Daoy (cell line): ENCODE measurements at regions not wholly inside any gene's neighbourhood (a gene's known extent, or its start where the extent isn't known, plus 50 kb on each side); places are given as distances from the start of the nearest gene placed in this dataset.
A peak's percentile ranks its signal among the peaks of the same experiment; 100 is the strongest.

Experiments
- DNase-seq: peaks from one replicate; pipeline ENCODE4 v3.0.0-alpha.2; 2015; ENCODE audit warnings: low read depth

DNA sequence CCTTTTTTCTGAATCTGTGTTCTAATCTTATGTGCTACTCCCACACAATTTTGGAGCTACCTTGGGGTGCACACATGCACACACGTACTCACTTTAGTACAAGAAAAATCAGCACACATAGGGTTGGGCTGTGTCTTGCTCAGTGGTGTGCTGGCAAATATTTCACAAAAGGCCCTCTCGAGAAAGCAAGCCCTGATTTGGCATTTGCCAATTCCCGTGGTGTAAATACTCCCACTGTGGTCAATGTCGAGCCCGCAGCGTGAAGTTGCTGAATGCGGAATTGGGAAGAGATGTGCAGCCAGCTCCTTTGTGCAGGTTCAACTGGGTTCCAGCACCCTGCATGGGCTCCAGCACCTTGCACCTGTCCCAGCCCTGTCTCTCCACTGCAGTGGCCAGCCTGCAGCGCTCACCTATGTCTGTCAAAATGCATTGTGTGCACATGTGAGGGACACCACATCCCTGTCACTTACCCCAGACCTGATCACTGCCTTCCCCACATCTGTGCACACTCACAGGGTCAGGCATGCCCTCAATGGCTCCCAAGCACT, 78.4 kb upstream of the WNT4 start:
- no peak for DNase-seq

DNA sequence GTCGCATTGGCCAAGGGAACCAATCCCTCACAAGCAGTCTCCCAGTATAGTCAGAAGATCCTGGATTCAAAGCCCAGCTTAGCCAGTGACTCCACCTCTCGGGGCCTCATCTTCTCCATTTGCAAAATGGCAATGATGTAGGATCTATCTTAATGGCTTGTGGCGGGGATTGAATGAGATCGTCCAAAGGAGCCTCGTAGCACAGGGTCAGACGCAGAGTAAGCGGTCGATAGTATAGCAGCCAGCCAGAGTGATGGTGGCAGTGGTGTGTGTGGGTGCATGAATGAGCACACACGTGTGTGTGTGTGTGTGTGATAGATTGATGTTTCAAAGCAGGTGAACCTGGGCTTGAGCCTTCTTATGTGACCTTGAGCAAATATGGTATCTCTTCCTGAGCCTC, 79.8 kb upstream of the WNT4 start:
- DNase-seq = no peak

DNA sequence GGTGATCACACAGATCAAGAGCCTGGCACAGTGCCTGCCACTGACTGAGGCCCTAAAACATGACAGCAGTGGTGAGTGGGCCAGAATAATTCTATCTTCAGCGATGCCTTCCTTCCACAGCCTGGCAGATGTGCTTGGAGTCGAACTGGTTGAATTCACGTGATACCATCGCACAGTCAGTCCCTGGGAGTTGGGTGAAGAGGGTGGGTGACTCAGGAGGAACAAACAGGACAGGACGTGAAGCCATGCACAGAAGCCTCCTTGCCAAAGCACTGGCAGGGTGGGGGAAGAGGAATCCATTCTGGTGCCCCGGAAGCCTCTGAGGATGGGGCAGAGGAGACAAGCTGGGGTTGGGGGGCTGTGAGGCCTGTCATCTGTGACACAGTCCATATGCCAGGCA, 80.3 kb upstream of the WNT4 start:
- no peak for DNase-seq

DNA sequence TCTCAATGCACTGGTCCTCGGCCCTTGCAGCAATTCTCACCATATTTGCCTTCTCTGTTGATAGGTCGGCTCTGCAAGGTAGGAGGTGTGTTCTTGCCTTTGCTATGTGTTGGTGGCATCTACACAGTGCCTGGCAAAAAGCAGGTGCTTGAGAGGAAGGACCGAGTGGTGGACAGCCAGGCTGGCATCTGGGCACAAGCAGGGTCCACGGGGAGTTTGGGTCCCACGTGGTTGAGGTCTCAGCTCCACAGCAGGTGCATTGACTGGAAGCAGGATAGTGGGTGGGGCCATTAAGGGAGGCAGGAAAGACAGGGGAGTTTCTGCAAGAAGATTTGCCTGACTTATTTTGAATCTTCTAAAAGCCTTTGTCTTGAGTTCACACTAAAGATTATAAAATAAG, 81.2 kb upstream of the WNT4 start:
- DNase-seq = no peak

DNA sequence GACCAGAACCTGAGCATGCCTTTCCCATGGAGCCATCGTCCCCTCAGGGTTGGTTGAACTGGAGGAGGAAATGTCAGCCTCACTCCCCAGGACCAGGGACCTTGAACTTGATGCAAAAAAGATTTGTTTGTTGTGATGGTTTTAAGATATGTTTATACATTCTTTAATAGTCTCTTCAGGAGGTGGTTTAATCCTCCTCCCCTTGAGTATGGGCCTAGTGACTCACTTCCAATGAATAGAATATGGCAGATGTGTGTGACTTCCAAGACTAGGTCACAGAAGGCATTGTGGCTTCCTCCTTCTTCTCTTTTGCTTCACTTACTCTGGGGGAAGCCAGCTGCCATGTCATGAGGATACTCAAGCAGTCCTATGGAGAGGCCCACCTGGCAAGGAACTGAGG, 81.7 kb upstream of the WNT4 start:
- DNase-seq = no peak

DNA sequence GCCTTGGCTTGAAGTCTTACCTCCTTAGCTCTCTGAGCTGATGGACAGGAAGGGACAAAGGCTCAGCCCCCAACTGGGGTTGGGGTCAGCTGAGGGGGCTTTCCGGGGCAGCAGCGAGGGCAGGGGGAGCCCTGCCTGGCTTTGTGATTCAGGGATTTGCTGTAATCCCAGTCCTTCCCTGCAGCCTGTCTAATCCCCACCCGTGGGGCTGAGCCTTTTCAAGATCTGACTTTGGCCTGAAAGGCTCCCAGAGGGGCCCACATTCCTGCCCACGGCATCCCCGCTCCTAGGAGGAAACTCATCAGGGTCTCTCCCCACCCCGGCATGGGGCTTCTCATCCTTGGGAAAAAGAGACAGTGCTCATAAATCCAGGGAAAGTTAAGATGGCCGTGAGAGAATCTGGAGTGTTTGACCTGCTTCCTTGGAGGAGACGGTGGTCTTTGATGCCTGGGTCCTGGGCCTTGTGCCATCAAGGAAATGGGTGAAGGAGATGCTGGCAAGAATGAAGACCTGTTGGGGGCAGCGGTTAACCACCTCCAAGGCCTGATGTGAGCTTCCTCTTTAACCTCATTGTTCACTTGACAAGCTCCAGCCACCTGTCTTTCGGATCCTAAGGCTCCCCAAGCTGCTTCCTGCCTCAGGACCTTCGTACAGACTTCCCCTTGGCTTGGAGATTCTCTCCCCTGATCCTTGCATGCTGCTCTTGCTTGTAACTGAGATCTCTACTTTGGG, 83.1 kb upstream of the WNT4 start:
- DNase-seq = no peak

DNA sequence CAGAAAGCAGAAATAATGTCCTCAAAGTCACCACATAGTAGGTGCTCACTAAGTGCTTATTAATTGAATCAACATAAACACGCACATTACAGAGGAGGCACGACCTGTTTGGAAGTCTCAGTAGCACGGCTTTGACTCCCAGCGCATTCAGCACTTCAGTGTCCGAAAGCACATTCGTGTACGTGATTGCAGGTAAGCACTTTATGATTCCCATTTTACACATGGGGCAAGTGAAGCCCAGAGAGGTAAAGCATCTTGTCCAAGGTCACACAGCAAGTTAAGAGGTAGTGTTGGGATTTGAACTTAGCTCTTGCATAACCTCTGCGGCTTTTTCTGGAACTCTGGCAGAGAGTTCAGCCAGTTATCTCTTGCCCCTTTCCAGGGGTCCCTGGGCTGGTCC, 85.2 kb upstream of the WNT4 start:
- no peak for DNase-seq

DNA sequence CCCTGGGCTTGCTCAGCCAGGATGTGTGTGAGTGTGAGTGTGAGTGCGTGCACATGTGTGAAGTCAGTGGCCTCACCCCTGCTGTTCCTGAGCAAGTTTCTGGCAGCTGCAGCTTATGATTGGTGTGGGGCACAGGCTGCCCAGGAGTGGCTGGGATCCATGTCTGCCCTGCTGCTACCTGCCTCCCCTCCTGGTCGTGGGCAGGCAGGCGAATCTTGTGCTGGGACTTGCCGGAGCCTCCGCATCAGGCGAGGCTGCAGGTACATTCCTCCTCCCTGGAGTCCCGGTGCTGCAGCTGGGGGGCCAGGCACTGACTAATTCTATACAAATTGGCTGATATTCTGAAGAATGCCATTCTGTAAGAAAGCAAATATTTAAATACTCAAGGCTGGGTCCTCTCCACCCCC, 85.6 kb upstream of the WNT4 start:
- no peak for DNase-seq

DNA sequence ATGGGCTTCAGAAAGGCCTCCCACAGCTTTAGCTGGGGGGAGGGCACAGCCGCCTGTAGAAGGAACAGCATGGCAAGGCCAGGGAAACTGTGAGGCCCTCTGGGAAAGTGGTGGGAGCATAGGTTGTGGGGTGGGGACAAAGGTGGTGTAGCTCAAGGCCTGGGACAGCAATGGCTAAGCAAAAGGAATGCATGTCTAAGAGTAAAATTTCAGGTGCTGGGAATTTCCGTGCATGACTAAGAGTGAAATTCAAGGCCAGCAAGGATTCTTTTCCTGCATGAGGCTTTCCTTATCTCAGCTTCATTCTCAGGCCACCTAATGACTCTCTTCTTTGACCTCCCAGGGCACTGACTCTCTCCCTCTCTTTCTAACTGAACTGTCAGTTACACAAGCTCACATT, 86.5 kb upstream of the WNT4 start:
- DNase-seq = peak; percentile 77

DNA sequence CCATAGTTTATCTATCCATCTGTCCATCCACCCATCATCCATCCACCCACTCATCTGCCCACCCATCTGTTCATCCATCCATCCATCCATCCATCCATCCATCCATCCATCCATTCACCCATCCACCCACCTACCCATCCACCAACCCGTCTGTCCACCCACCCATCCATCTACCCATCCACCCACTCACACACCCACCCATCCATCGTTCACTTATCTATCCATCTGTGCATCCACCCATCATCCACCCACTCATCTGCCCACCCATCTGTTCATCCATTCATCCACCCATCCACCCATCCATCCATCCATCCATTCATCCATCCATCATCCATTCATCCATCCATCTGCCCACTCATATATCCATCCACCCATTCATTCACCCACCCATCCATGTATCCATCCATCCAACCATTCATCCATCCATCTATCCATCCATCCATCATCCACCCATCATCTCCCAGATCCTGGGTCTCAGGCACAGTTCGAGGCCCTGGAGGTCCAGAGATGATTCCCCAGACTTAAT, 88.2 kb upstream of the WNT4 start:
- no peak for DNase-seq

DNA sequence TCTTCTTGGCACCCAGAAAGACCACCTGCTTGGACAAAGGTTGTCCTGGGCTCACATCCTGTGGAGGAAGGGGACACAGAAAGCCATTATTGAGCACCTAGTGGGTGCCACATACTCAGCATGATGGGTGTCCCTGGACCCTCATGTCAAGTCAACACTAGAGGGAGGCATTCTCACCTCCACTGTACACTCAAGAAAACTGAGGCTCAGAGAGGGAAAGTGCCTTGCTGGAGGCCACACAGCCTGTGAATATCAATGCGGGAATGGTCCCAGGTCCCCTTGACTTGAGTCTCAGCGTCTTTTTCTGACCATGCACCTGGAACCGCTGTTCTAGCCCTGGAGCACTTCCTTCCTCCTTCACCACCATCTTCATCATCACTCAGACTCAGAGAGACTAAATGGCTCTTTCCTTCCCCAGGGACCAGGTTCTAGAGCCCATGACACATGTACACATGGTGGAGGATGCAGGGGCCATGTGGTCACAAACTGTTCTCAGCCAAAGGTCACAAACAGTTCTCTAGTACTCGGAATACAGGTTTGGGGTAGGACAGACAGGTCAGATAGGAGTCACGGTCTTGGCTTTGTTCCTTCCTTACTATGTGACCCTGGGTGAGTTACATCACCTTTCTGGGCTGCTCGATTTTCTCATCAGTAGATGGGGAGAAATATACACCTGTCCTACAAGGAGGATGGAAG, 89.2 kb upstream of the WNT4 start:
- DNase-seq = no peak

DNA sequence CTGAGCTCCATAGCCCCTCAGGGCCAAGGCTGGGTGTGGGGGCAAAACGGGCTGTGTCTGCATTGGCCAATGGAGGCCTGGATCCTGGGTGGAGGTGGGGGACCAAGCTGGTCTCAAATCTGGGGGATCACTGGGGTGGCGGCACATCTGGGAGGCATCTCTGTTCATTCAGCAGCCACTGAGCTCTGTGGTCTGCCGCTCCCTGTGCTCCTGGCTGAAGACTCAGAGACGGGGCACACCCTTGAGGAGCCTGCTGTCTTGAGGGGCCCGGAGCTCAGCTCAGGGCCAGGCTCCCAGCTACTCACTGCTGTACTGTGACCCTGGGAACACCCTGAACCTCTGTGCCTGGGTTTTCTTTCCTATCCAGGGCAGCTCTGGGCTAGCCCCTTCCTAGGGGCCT, 90.3 kb upstream of the WNT4 start:
- no peak for DNase-seq

DNA sequence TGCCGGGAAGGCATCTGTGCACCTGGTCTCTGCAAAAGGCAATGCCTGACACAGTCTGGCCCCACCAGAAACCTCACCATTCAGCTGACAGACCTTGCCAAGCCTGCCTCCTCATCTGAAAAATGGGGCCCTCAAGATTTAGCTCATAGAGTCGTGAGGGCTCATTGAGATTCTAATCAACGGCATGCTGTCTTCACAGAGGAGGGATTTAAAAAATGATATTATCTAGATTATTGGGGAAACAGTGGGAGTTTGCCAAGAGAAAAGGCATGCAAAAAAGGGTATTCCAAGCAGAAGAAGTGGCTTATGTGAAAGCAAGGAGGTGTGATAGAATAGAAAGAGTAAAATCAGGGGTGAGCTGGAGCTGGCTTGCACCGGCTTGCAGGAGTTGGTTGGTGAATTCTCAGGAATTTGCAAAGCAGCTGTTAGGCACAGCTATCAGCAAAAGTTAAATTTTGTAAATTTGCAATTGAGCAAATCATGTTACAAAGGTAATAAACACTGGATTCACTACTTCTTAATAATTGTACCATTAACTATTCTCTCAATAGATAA, 91.7 kb upstream of the WNT4 start:
- no peak for DNase-seq

DNA sequence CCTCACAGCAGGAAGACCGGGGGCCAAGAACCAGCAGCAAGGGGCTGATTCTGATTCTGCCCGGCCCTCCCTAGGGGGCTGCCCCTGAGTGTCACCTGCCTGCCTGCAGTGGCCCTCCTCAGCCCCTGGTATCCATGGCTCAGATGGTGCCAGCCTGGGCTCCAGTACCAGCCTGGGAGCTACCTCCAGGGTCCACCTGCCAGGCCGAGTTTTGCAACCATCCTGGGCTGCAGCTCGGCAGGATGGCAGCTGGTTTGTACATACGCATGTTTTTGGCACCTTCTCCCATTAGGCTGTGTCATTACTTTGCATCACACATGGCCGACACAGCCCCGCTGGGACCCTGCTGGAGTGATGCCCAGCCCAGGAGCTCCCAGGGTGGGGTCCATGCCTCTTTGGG, 93.3 kb upstream of the WNT4 start:
- no peak for DNase-seq

DNA sequence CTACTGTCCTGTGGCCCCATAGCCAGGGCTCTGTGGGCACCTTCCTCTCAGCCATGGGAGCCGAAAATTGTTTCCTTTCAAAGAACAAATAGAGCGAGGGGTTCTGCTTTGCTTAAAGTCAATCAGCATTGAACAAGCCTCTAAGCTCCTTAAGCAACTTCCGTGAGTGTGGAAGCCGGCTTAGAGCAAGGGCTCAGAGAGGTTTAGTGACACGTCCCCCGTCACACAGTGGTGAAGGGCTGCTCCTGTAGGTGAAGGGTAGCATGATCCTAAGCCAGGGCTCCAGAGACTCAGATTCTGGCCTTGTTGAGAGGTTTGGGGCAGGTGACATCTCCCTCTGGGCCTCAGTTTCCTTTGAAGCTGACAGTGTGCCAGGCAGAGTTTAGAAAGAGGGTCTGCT, 94.0 kb upstream of the WNT4 start:
- no peak for DNase-seq

DNA sequence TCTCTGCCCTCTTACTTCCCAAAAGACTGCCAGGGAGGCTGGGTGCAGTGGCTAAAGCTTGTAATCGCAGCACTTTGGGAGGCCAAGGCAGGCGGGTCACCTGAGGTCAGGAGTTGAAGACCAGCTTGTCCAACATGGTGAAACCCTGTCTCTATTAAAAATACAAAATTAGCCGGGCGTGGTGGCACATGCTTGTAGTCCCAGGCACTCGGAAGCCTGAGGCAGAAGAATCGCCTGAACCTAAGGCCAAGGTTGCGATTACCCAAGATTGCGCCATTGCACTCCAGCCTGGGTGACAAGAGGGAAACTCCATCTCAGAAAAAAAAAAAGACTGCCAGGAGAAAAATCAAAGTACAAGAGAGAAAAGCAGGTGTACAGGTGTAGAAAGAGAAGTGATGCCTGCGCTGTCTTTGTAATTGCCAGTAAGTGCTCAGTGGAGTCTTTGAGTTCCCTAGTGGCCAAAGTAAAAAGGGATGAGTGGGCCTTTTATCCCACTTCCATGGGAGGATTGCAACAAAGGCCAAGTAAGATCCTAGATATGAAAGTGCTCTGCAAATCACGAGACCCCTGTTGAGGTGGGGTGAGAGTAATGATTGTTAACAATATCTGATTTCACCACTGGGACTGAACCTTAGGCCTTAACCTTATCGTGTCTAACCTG, 94.7 kb upstream of the WNT4 start:
- no peak for DNase-seq

DNA sequence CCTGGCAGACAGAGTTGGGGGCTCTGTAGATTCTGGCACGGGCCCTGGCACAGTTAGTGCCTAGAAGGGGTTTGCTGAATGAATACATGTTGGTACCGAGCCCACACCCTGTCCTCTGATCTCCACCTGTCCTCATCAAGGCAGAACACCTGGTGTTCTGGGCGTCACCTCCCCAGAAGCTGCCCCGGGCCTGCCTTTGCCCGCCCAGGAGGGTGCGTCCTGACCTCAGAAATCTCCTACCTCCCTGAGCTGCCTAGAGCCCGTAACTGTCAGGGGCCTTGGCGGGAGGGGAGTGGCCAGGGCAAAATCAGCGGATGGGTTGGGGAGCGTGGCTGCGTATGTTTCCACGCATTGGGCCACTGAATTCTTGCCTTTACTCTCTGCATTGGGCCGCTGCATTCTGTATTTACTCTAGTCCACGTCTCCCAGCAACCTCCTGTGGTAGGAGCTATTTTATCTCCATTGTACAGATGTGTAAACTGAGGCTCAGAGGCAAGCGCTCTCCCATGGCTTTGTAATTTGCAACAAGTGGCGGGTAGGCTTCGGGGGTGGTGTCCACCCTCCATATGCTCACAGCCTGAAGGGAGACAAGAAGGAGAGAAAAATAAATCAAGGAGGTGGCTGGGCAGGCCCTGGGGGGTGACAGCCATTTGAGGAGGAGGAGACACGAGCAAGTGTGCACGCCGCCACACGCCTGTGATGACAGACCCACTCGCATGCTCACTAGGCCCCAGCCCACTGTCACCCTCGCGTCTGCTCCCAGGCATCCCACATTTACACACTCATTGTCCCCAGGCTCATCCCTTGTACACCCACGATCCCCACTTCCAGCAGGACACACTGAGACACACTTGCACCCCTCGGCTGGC, 95.7 kb upstream of the WNT4 start:
- no peak for DNase-seq

DNA sequence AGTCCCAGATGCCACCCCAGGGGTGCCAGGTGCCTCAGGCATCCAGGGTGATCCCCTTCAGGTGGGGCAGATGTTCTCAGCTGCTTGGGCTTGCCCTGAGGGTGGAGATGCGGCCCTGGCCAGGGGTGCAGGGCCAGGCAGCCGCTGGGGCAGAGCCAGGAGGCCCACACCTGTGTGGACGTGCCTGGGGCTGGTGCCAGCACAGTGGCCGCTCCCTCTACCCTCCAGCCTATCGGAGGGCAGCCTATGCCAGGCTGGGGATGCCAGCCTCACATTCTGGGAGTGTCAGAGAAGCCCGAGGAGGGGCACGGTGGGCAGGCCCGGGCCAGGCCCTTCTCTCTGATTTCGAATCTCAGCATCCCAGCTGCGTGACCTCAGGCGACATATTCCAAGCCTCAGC, 96.5 kb upstream of the WNT4 start:
- no peak for DNase-seq

DNA sequence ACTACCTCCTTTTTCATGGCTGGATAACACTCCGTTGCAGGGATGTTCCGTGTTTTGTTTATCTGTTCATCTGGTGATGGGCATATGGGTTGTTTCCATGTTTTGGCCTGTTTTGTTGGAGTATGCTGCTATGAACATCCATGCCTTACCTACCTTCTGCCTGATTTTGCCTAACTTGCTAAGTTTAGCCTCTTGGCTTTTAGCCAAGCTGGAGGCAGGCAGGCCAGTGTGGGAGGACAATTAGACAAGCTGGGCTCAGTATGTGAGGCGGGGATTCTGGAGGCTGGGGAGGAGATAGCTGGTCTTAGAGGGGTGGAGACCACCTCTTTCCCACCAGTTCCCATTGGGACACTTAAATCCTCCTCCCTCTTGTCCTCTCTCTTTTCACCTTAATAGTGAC, 98.4 kb upstream of the WNT4 start:
- DNase-seq = no peak

DNA sequence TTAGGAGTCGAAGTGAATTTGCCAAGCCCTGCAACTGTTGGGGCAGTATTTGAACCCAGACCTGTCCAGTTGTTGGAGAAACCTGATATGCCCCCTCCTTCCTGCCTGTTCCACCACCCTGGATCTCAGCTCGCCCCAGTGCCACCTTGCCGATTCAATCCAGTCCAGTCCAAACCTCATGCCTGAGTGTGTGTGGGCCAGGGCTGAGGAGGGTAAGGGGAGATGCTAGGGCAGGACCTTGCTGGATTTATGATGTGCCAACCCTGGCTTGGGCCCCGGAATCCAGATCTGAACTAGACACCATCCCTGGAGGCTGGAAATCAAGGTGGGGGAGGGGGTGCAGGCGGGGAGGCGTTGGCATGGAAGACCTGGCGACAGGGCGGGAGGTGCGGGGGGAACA, 98.9 kb upstream of the WNT4 start:
- no peak for DNase-seq

DNA sequence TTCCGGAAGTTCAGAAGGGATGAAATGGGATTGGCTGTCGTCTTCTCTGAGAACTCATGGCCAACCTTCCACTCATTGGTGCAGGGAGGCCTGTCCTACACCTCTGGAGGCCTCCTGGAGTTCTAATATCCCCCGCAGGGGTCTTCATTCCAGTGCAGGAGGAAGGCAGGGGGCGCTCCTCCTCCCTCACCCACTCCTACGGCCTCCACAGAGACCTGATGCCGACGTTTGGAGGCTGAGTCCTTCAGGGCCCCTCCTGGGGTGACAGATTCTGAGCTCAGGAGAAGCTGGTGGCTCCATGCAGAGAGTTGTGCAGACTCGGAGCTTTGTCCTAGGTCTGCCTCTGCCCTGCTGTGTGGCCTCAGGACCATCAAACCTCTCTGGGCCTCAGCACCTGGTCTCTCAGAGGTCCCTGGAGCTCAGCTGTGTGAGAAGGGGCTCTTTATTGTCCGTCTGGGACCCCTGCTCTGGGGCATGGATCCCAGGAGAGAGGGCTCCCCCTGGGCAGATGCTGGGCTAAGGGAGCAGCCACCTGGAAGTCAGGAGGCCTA, 102.3 kb upstream of the WNT4 start:
- no peak for DNase-seq
